Activated naive CD4-positive, alpha-beta T cell treated with Interleukin-2 at 50 U/mL for 16 hours (primary cell): ENCODE measurements at regions not wholly inside any gene's neighbourhood (a gene's known extent, or its start where the extent isn't known, plus 50 kb on each side); places are given as distances from the start of the nearest gene placed in this dataset.

ENCODE experiments used
- DNase-seq: peaks from one replicate; pipeline ENCODE4 v3.0.0-alpha.2; 2020

- no peak for DNase-seq
Measured at GRCh38 chr4:14752341-14753046, 249.8 kb upstream of the CPEB2 start.

- DNase-seq, result no peak
Measured at GRCh38 chr4:14767142-14767541, 235.1 kb upstream of the CPEB2 start.

GRCh38 chr4:14768449-14768848 is 233.8 kb upstream of the CPEB2 start:
- DNase-seq, result no peak

GRCh38 chr4:14769993-14770392 is 232.3 kb upstream of the CPEB2 start:
- no peak for DNase-seq

- no peak for DNase-seq
Measured at GRCh38 chr4:14771094-14771493, 231.2 kb upstream of the CPEB2 start.

GRCh38 chr4:14771504-14772175 is 230.6 kb upstream of the CPEB2 start:
- DNase-seq, result no peak

GRCh38 chr4:14772388-14772787 is 229.9 kb upstream of the CPEB2 start:
- no peak for DNase-seq

- peak; percentile 43 for DNase-seq
Measured at GRCh38 chr4:14783011-14783877, 219.0 kb upstream of the CPEB2 start.

GRCh38 chr4:14787221-14787620 is 215.1 kb upstream of the CPEB2 start:
- no peak for DNase-seq

GRCh38 chr4:14787894-14788293 is 214.4 kb upstream of the CPEB2 start:
- no peak for DNase-seq

GRCh38 chr4:14790494-14790893 is 211.8 kb upstream of the CPEB2 start:
- no peak for DNase-seq

- DNase-seq, result no peak
Measured at GRCh38 chr4:14792702-14793227, 209.5 kb upstream of the CPEB2 start.

- no peak for DNase-seq
Measured at GRCh38 chr4:14800977-14801376, 201.3 kb upstream of the CPEB2 start.

- DNase-seq, result no peak
Measured at GRCh38 chr4:14802596-14802995, 199.7 kb upstream of the CPEB2 start.

GRCh38 chr4:14807856-14808255 is 194.4 kb upstream of the CPEB2 start:
- DNase-seq, result no peak

GRCh38 chr4:14809203-14809602 is 193.1 kb upstream of the CPEB2 start:
- DNase-seq, result no peak

GRCh38 chr4:14810121-14810520 is 192.2 kb upstream of the CPEB2 start:
- DNase-seq, result no peak

GRCh38 chr4:14810568-14810967 is 191.7 kb upstream of the CPEB2 start:
- no peak for DNase-seq

- DNase-seq, result no peak
Measured at GRCh38 chr4:14812101-14812500, 190.2 kb upstream of the CPEB2 start.

- no peak for DNase-seq
Measured at GRCh38 chr4:14816623-14817261, 185.5 kb upstream of the CPEB2 start.

GRCh38 chr4:14824189-14824588 is 178.1 kb upstream of the CPEB2 start:
- no peak for DNase-seq

- DNase-seq, result no peak
Measured at GRCh38 chr4:14827111-14827510, 175.2 kb upstream of the CPEB2 start.

- no peak for DNase-seq
Measured at GRCh38 chr4:14829795-14830194, 172.5 kb upstream of the CPEB2 start.
